GM21528 (cell line): ENCODE measurements at regions not wholly inside any gene's neighbourhood (a gene's known extent, or its start where the extent isn't known, plus 50 kb on each side); places are given as distances from the start of the nearest gene placed in this dataset.
"Not testable (repeated sequence)": the region's sequence is repeated elsewhere in the genome, so short reads cannot be mapped to it uniquely, and the experiment has no call there.

Source experiments
- ATAC-seq: cut with Tn5 transposase; IDR thresholded peaks from one replicate; pipeline ENCODE4 v1.9.1; 2021; ENCODE audit warnings: mild to moderate bottlenecking, moderate library complexity; ENCODE audit not compliant: unreplicated experiment, low FRiP score

GRCh38 chr17:37859451-37859850, 64.8 kb upstream of the TBC1D3K start:
- ATAC-seq, result no peak

GRCh38 chr17:37858391-37858790, 65.8 kb upstream of the TBC1D3K start:
- ATAC-seq, result not testable (repeated sequence)

- no peak for ATAC-seq
Measured at GRCh38 chr17:37856245-37856644, 68.0 kb upstream of the TBC1D3K start.

- no peak for ATAC-seq
Measured at GRCh38 chr17:37849617-37849972, 74.6 kb upstream of the TBC1D3K start.

- ATAC-seq, result peak; percentile 64
Measured at GRCh38 chr17:37848690-37849616, 75.3 kb upstream of the TBC1D3K start.

GRCh38 chr17:37847811-37848331, 76.3 kb upstream of the TBC1D3K start:
- ATAC-seq, result no peak

- no peak for ATAC-seq
Measured at GRCh38 chr17:37847102-37847501, 77.1 kb upstream of the TBC1D3K start.

GRCh38 chr17:37844977-37845293, 79.3 kb upstream of the TBC1D3K start:
- no peak for ATAC-seq

GRCh38 chr17:37844158-37844976, 79.8 kb upstream of the TBC1D3K start:
- ATAC-seq, result no peak

- no peak for ATAC-seq
Measured at GRCh38 chr17:37842401-37842800, 81.8 kb upstream of the TBC1D3K start.

- no peak for ATAC-seq
Measured at GRCh38 chr17:37841232-37841631, 83.0 kb upstream of the TBC1D3K start.

GRCh38 chr17:37840576-37840975, 83.6 kb upstream of the TBC1D3K start:
- no peak for ATAC-seq

- no peak for ATAC-seq
Measured at GRCh38 chr17:37839196-37839978, 84.8 kb upstream of the TBC1D3K start.

- no peak for ATAC-seq
Measured at GRCh38 chr17:37838276-37838675, 85.9 kb upstream of the TBC1D3K start.

GRCh38 chr17:37836593-37836992, 87.6 kb upstream of the TBC1D3K start:
- no peak for ATAC-seq

- ATAC-seq, result no peak
Measured at GRCh38 chr17:37834168-37834567, 89.3 kb upstream of the HNF1B start.

GRCh38 chr17:37833237-37833859, 88.5 kb upstream of the HNF1B start:
- peak; percentile 57 for ATAC-seq

GRCh38 chr17:37831986-37832385, 87.1 kb upstream of the HNF1B start:
- no peak for ATAC-seq

- ATAC-seq, result no peak
Measured at GRCh38 chr17:37831492-37831891, 86.6 kb upstream of the HNF1B start.
